ENCODE measurements at regions not wholly inside any gene's neighbourhood (a gene's known extent, or its start where the extent isn't known, plus 50 kb on each side); places are given as distances from the start of the nearest gene placed in this dataset.

DNA sequence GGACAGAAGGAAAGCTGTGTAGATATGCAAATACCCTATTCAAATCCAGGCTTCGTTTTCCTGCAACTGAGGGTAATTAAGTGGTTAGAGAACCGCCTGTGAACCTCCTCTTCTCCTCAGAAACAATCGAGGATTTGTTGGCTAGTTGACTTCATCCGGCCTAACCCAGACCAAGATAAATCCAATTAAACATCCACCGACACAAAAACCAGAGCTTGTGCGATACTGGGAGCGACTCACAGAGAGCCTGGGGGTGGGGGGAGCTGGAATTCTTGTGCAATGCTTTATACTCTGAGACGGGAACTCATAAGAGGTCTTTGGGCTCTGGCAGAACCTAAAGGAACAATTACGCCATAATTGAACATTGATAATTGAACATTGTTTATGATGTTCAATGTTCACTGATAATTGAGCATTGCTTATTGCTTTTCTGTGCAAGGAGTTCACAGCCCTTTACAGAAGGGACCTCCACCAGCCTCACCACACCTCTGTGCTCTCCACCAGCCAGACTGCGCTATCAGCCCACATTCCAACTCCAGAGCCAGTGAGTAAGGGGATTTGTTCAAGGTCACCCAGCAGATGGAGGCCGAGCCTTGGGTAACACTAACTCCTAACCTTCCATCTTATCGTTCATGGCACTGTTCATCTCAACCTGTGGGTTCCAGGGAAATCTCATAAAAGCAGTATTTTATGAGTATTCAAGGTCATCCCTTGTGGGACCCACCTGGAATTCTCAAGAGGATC lies 429.6 kb upstream of the JARID2 start:
- TF ChIP-seq CTCF (IDR thresholded peaks at IDR 0.05) (no peak), POLR2A (IDR thresholded peaks at IDR 0.05) (no peak)

All from upper lobe of left lung (tissue), 4 donors.